Renal cortex interstitium (tissue), 11 donors: ENCODE measurements at regions not wholly inside any gene's neighbourhood (a gene's known extent, or its start where the extent isn't known, plus 50 kb on each side); places are given as distances from the start of the nearest gene placed in this dataset.
A peak's percentile ranks its signal among the peaks of the same experiment; 100 is the strongest.

ENCODE experiments used
- DNase-seq, 11 donors: peaks; one replicate each; pipeline ENCODE4 v3.0.0-alpha.2; 2013; ENCODE audit warnings: low read depth in 9 of 11, low spot score in 4 of 11; ENCODE audit errors: extremely low read depth in 1 of 11

- DNase-seq: no peak
Observed at GRCh38 chr2:196224756-196225155, 53.4 kb upstream of the STK17B start.

GRCh38 chr2:196225213-196225612, 53.8 kb upstream of the STK17B start:
- DNase-seq: no peak

- DNase-seq: no peak
Observed at GRCh38 chr2:196226058-196226706, 54.8 kb upstream of the STK17B start.

- DNase-seq: no peak
Observed at GRCh38 chr2:196226707-196227065, 55.3 kb upstream of the STK17B start.

GRCh38 chr2:196229013-196229412, 57.6 kb upstream of the STK17B start:
- no peak for DNase-seq

- DNase-seq: no peak
Observed at GRCh38 chr2:196230061-196230854, 58.9 kb upstream of the STK17B start.

- DNase-seq: peak in 2 of 11 donors; percentile 8 to 20
Observed at GRCh38 chr2:196233021-196233804, 61.8 kb upstream of the STK17B start.

GRCh38 chr2:196233805-196234475, 62.6 kb upstream of the STK17B start:
- no peak for DNase-seq

GRCh38 chr2:196234672-196235071, 63.3 kb upstream of the STK17B start:
- no peak for DNase-seq

GRCh38 chr2:196238836-196239380, 67.5 kb upstream of the STK17B start:
- no peak for DNase-seq

GRCh38 chr2:196239622-196240587, 68.5 kb upstream of the STK17B start:
- peak in 3 of 11 donors; percentile 5 to 20 (median 6) for DNase-seq

GRCh38 chr2:196241175-196241574, 69.8 kb upstream of the STK17B start:
- no peak for DNase-seq

- DNase-seq: no peak
Observed at GRCh38 chr2:196242131-196242620, 70.8 kb upstream of the STK17B start.

- no peak for DNase-seq
Observed at GRCh38 chr2:196244516-196244915, 73.1 kb upstream of the STK17B start.

- DNase-seq: no peak
Observed at GRCh38 chr2:196244966-196245365, 73.6 kb upstream of the STK17B start.

- DNase-seq: no peak
Observed at GRCh38 chr2:196245378-196246140, 74.2 kb upstream of the STK17B start.
